Neural cell (in vitro differentiated cells): ENCODE measurements at regions not wholly inside any gene's neighbourhood (a gene's known extent, or its start where the extent isn't known, plus 50 kb on each side); places are given as distances from the start of the nearest gene placed in this dataset.

Experiments used
- H2AFZ ChIP-seq: fragments of 200-600, 300-800 bp; sonication (generic), shearing (Covaris generic); 2 replicates; pipeline ENCODE4 v1.6.0; 2014; ENCODE audit warnings: low read depth, mild to moderate bottlenecking, antibody characterized with exemption, low read length, moderate library complexity
- H3F3A ChIP-seq: fragments of 200-600 bp; shearing (Covaris generic); 2 replicates; pipeline ENCODE4 v1.6.1; 2016; ENCODE audit warnings: mild to moderate bottlenecking, moderate library complexity, mixed read lengths, antibody characterized with exemption, low read length; ENCODE audit not compliant: insufficient read depth, poor library complexity, severe bottlenecking
- H3K27ac ChIP-seq: fragments of 200-600, 300-800 bp; sonication (generic), shearing (Covaris generic); 2 replicates; pipeline ENCODE4 v1.5.1; 2014; ENCODE audit warnings: mild to moderate bottlenecking, low read length, moderate library complexity
- H3K27me3 ChIP-seq: fragments of 300-800, 200-600 bp; sonication (generic), shearing (Covaris generic); 2 replicates; pipeline ENCODE4 v1.6.0; 2014; ENCODE audit warnings: mild to moderate bottlenecking, low read depth, low read length, moderate library complexity; ENCODE audit not compliant: insufficient read depth
- H3K36me3 ChIP-seq: fragments of 300-800, 200-600 bp; sonication (generic), shearing (Covaris generic); 2 replicates; pipeline ENCODE4 v1.5.1; 2014; ENCODE audit warnings: mild to moderate bottlenecking, antibody characterized with exemption, low read length, moderate library complexity; ENCODE audit not compliant: insufficient read depth
- H3K4me2 ChIP-seq: fragments of 300-800, 200-600 bp; sonication (generic), shearing (Covaris generic); 2 replicates; pipeline ENCODE4 v1.6.0; 2014; ENCODE audit warnings: mild to moderate bottlenecking, low read length
- H3K4me3 ChIP-seq: fragments of 300-800, 200-600 bp; sonication (generic), shearing (Covaris generic); 2 replicates; pipeline ENCODE4 v1.5.1; 2014; ENCODE audit warnings: mild to moderate bottlenecking, low read length, moderate library complexity
- H3K79me2 ChIP-seq: fragments of 200-600 bp; shearing (Covaris generic); replicated peaks from 2 replicates; pipeline ENCODE4 v1.6.0; 2014; ENCODE audit warnings: mild to moderate bottlenecking, low read length, moderate library complexity; ENCODE audit not compliant: insufficient read depth
- H3K9ac ChIP-seq: fragments of 300-800, 200-600 bp; sonication (generic), shearing (Covaris generic); 2 replicates; pipeline ENCODE4 v1.6.1; 2016; ENCODE audit warnings: mild to moderate bottlenecking, low read length, mixed read lengths
- H3K9me2 ChIP-seq: fragments of 200-600 bp; shearing (Covaris generic); 2 replicates; pipeline ENCODE4 v1.6.1; 2016; ENCODE audit warnings: mild to moderate bottlenecking, low read length, mixed read lengths; ENCODE audit not compliant: insufficient read depth
- H3K9me3 ChIP-seq: fragments of 200-600, 300-800 bp; sonication (generic), shearing (Covaris generic); 2 replicates; pipeline ENCODE4 v1.6.1; 2016; ENCODE audit warnings: mild to moderate bottlenecking, mixed run types, low read length, moderate library complexity, mixed read lengths
- H4K20me1 ChIP-seq: fragments of 200-600 bp; shearing (Covaris generic); 2 replicates; pipeline ENCODE4 v1.6.1; 2016; ENCODE audit warnings: mild to moderate bottlenecking, mixed run types; ENCODE audit not compliant: insufficient read depth
- EP300 ChIP-seq: fragments of 450-650 bp; conservative IDR thresholded peaks from 2 replicates; pipeline ENCODE4 v1.6.1; 2014; ENCODE audit warnings: antibody characterized with exemption, mild to moderate bottlenecking, moderate library complexity; ENCODE audit not compliant: poor library complexity, severe bottlenecking
- EZH2 ChIP-seq: fragments of 200-600, 300-800 bp; shearing (Covaris generic), sonication (generic); IDR thresholded peaks from 2 replicates; pipeline ENCODE4 v1.6.1; 2014; ENCODE audit warnings: antibody characterized with exemption, low read length, borderline replicate concordance, mild to moderate bottlenecking; ENCODE audit not compliant: insufficient read depth, poor library complexity, severe bottlenecking
- MXI1 ChIP-seq: fragments of 450-650 bp; conservative IDR thresholded peaks from 2 replicates; pipeline ENCODE4 v1.6.1; 2014; ENCODE audit warnings: antibody characterized with exemption, mild to moderate bottlenecking; ENCODE audit not compliant: poor library complexity, severe bottlenecking
- POLR2AphosphoS5 ChIP-seq: IDR thresholded peaks from 2 replicates; pipeline ENCODE4 v1.6.1; 2012
- RAD21 ChIP-seq: fragments of 450-650 bp; conservative IDR thresholded peaks from 2 replicates; pipeline ENCODE4 v1.6.1; 2014; ENCODE audit warnings: antibody characterized with exemption, mild to moderate bottlenecking, moderate library complexity
- SMC3 ChIP-seq: fragments of 450-650 bp; conservative IDR thresholded peaks from 2 replicates; pipeline ENCODE4 v1.6.1; 2014; ENCODE audit warnings: antibody characterized with exemption, mild to moderate bottlenecking, moderate library complexity; ENCODE audit not compliant: poor library complexity
- TAF1 ChIP-seq: IDR thresholded peaks from 2 replicates; pipeline ENCODE4 v1.6.1; 2012; ENCODE audit warnings: low read depth
- TF ChIP-seq, protein P1 (sequence below): fragments of 450-650 bp; IDR thresholded peaks from 2 replicates; pipeline ENCODE4 v1.5.1; 2014; ENCODE audit warnings: antibody characterized with exemption, mild to moderate bottlenecking, moderate library complexity; ENCODE audit not compliant: poor library complexity, severe bottlenecking
- TF ChIP-seq, protein P2 (sequence below): IDR thresholded peaks from 2 replicates; pipeline ENCODE4 v1.6.1; 2012; ENCODE audit warnings: borderline replicate concordance

DNA sequence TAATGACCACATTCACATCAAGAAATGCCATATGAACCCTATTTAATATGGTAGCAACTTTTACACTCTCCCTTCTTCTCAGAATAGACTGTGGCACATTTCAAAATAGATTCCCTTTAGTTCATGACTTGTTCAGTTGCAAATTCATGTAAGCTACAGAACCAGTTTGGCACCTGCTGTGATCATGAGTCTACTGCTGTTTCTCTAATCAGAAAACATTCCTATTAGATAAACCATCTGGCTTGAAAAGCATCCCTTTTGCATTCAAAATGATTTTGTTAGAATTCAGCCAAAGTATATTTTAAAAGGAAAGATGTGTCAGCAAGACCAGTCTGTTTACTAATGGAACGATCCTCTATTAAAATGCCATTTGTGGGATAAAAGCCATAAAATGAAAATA is 304.4 kb downstream of the BCHE start:
- H3K9me3 ChIP-seq = no peaks in the 10 kb centered on the region
- H3K36me3 ChIP-seq = no peaks in the 10 kb centered on the region
- no peak overlapping the region for H3K27ac ChIP-seq
- H2AFZ ChIP-seq = no peak overlapping the region
- H4K20me1 ChIP-seq = no peaks in the 10 kb centered on the region
- no peaks in the 10 kb centered on the region for H3K27me3 ChIP-seq
- H3K9ac ChIP-seq = no peak overlapping the region
- no peaks in the 10 kb centered on the region for H3K79me2 ChIP-seq
- H3K4me2 ChIP-seq = no peak overlapping the region
- no peak overlapping the region for H3K4me3 ChIP-seq
- no peaks in the 10 kb centered on the region for H3F3A ChIP-seq
- TF ChIP-seq RAD21 = no peak
- TF ChIP-seq EP300 = no peak
- no peak for TF ChIP-seq SMC3
- TF ChIP-seq, protein P1, sequence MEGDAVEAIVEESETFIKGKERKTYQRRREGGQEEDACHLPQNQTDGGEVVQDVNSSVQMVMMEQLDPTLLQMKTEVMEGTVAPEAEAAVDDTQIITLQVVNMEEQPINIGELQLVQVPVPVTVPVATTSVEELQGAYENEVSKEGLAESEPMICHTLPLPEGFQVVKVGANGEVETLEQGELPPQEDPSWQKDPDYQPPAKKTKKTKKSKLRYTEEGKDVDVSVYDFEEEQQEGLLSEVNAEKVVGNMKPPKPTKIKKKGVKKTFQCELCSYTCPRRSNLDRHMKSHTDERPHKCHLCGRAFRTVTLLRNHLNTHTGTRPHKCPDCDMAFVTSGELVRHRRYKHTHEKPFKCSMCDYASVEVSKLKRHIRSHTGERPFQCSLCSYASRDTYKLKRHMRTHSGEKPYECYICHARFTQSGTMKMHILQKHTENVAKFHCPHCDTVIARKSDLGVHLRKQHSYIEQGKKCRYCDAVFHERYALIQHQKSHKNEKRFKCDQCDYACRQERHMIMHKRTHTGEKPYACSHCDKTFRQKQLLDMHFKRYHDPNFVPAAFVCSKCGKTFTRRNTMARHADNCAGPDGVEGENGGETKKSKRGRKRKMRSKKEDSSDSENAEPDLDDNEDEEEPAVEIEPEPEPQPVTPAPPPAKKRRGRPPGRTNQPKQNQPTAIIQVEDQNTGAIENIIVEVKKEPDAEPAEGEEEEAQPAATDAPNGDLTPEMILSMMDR = no peak
- TF ChIP-seq EZH2 = no peak
- no peak for TF ChIP-seq MXI1
- no peak for TF ChIP-seq TAF1
- TF ChIP-seq, protein P2, sequence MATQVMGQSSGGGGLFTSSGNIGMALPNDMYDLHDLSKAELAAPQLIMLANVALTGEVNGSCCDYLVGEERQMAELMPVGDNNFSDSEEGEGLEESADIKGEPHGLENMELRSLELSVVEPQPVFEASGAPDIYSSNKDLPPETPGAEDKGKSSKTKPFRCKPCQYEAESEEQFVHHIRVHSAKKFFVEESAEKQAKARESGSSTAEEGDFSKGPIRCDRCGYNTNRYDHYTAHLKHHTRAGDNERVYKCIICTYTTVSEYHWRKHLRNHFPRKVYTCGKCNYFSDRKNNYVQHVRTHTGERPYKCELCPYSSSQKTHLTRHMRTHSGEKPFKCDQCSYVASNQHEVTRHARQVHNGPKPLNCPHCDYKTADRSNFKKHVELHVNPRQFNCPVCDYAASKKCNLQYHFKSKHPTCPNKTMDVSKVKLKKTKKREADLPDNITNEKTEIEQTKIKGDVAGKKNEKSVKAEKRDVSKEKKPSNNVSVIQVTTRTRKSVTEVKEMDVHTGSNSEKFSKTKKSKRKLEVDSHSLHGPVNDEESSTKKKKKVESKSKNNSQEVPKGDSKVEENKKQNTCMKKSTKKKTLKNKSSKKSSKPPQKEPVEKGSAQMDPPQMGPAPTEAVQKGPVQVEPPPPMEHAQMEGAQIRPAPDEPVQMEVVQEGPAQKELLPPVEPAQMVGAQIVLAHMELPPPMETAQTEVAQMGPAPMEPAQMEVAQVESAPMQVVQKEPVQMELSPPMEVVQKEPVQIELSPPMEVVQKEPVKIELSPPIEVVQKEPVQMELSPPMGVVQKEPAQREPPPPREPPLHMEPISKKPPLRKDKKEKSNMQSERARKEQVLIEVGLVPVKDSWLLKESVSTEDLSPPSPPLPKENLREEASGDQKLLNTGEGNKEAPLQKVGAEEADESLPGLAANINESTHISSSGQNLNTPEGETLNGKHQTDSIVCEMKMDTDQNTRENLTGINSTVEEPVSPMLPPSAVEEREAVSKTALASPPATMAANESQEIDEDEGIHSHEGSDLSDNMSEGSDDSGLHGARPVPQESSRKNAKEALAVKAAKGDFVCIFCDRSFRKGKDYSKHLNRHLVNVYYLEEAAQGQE = no peak
- no peak for TF ChIP-seq POLR2AphosphoS5
- H3K9me2 ChIP-seq = peaks cover 3% of the 10 kb centered on the region

DNA sequence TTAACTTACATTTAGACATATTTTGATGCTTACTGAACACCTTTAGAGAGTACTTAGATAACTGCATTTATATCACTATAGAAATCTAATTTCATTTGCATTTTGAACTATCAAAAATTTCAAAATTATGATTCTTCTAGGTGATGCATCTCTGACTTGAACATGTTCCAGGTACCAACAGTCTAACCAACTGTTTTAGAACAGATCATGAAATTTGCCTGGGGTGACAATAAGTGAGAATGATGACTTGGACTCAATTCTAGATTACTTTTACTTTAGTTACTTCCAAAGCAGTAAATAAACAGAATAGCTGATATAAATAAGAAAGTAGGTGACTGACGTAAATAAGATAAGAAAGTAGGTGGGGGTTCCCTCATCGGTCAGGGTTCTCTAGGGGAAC is 307.8 kb downstream of the BCHE start:
- Histone ChIP-seq H3F3A (no peaks in the 10 kb centered on the region), H3K27me3 (no peaks in the 10 kb centered on the region), H3K4me2 (no peak overlapping the region), H3K9me3 (no peaks in the 10 kb centered on the region), H3K4me3 (no peak overlapping the region), H3K36me3 (no peaks in the 10 kb centered on the region), H2AFZ (no peak overlapping the region), H4K20me1 (no peaks in the 10 kb centered on the region), H3K9ac (no peak overlapping the region), H3K79me2 (no peaks in the 10 kb centered on the region), H3K27ac (no peak overlapping the region), H3K9me2 (peaks cover 3% of the 10 kb centered on the region)
- TF ChIP-seq SMC3 (no peak), RAD21 (no peak), MXI1 (no peak), TAF1 (no peak), POLR2AphosphoS5 (no peak), EP300 (no peak), EZH2 (no peak)
- TF ChIP-seq, protein P2 = no peak
- TF ChIP-seq, protein P1 = no peak
